Effector memory CD4-positive, alpha-beta T cell (primary cell): ENCODE measurements at regions not wholly inside any gene's neighbourhood (a gene's known extent, or its start where the extent isn't known, plus 50 kb on each side); places are given as distances from the start of the nearest gene placed in this dataset.

Experiments used
- DNase-seq, 3 donors: peaks; one replicate each; pipeline ENCODE4 v3.0.0-alpha.2; 2020
- H3K27ac ChIP-seq: 2 replicates; pipeline ENCODE4 v1.7.0; 2013; ENCODE audit warnings: mild to moderate bottlenecking, low read length, moderate library complexity; ENCODE audit not compliant: insufficient read depth, poor library complexity, severe bottlenecking
- H3K27me3 ChIP-seq: replicated peaks from 2 replicates; pipeline ENCODE4 v1.7.0; 2013; ENCODE audit warnings: mild to moderate bottlenecking, low read length; ENCODE audit not compliant: insufficient read depth, control insufficient read depth, poor library complexity, severe bottlenecking
- H3K36me3 ChIP-seq: 2 replicates; pipeline ENCODE4 v1.7.0; 2013; ENCODE audit warnings: mild to moderate bottlenecking, low read length, moderate library complexity; ENCODE audit not compliant: control insufficient read depth, insufficient read depth
- H3K4me1 ChIP-seq: 2 replicates; pipeline ENCODE4 v1.7.0; 2013; ENCODE audit warnings: low read length, mild to moderate bottlenecking; ENCODE audit not compliant: control insufficient read depth, insufficient read depth, poor library complexity, severe bottlenecking
- H3K4me3 ChIP-seq: 2 replicates; pipeline ENCODE4 v1.7.0; 2013; ENCODE audit warnings: low read length, low read depth, mild to moderate bottlenecking; ENCODE audit not compliant: insufficient read depth, poor library complexity, severe bottlenecking
- H3K9me3 ChIP-seq: 2 replicates; pipeline ENCODE4 v1.7.0; 2013; ENCODE audit warnings: mild to moderate bottlenecking, low read length, moderate library complexity; ENCODE audit not compliant: control insufficient read depth

DNA sequence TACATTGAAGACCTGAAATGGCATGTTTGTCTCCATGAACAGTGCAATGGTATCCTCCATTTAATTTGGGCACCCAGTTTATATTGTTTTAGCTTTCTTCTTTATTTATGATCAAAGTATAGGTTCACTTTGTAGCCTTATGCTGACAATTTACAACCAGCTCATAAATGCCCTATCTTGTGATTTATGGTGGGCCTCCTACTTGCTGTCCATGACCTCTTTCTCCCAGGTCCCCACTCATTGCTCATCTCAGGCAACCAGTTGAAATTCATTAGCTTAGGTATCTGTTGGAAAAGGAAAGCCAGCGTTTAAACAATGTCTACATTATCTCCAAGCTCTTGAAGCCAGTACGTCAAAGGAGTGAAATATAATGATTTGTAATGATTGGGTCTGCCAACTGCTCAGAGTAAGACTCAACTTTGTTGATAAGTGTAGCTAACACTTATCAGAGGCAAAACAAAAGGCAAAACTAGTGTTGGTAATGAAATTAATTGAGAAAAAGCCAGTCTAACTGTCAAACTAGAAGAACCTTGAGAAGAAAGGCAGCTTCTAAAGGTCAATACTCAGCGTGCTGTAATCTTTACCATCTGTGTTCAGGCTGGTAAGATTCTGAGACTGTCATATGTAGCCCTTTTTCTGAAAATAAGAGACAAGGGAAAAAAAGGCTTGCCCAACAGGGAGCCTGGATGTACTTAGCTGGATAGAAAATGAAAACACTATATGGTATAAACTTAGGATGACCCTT, 695.9 kb downstream of the EPHA4 start:
- no peaks in the 10 kb centered on the region for H3K9me3 ChIP-seq
- H3K4me1 ChIP-seq: no peaks in the 10 kb centered on the region
- H3K36me3 ChIP-seq: no peaks in the 10 kb centered on the region
- no peaks in the 10 kb centered on the region for H3K27me3 ChIP-seq
- H3K27ac ChIP-seq: no peak overlapping the region
- DNase-seq: no peak
- H3K4me3 ChIP-seq: no peak overlapping the region

DNA sequence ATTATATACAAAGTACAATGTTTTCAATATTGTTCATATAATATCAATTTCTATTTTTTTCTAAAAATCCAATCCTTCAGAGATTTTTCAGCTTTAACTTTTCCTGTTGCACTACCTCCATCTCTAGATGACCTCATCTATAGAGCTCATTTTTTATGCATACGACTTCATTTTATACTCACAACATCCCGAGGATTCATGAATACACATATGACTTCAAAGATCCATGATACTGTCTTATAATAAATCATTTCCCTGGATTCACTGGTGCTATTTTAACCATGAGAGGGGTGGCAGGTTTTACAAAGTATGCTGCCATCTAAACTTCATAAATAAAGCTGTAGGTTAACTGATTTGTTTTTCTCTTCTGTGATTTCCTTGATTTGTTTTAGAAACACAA, 694.6 kb downstream of the EPHA4 start:
- Histone ChIP-seq H3K27ac (no peak overlapping the region), H3K36me3 (no peaks in the 10 kb centered on the region), H3K4me3 (no peak overlapping the region), H3K9me3 (no peaks in the 10 kb centered on the region), H3K4me1 (no peaks in the 10 kb centered on the region), H3K27me3 (no peaks in the 10 kb centered on the region)
- no peak for DNase-seq

DNA sequence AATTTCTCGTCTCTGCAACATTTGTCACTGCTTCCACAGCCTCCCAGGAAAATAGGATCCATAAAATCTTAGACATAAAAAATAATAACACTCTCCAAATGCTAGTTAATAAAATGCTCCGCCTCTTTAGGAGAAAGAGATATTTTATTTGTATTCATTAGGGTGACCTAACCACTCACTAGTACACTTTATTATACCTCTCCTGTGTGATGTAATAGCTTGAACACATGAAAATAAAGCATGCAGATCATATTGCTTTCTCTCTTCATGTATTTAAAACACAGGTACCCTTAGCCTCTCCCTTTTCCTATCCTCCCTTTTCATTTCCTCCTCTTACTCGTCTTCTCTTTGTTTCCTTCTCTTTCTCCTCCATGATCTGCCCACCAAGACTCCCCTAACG, 694.2 kb downstream of the EPHA4 start:
- no peak overlapping the region for H3K4me3 ChIP-seq
- no peak overlapping the region for H3K27ac ChIP-seq
- H3K4me1 ChIP-seq: no peaks in the 10 kb centered on the region
- H3K27me3 ChIP-seq: no peaks in the 10 kb centered on the region
- DNase-seq: no peak
- no peaks in the 10 kb centered on the region for H3K36me3 ChIP-seq
- no peaks in the 10 kb centered on the region for H3K9me3 ChIP-seq

DNA sequence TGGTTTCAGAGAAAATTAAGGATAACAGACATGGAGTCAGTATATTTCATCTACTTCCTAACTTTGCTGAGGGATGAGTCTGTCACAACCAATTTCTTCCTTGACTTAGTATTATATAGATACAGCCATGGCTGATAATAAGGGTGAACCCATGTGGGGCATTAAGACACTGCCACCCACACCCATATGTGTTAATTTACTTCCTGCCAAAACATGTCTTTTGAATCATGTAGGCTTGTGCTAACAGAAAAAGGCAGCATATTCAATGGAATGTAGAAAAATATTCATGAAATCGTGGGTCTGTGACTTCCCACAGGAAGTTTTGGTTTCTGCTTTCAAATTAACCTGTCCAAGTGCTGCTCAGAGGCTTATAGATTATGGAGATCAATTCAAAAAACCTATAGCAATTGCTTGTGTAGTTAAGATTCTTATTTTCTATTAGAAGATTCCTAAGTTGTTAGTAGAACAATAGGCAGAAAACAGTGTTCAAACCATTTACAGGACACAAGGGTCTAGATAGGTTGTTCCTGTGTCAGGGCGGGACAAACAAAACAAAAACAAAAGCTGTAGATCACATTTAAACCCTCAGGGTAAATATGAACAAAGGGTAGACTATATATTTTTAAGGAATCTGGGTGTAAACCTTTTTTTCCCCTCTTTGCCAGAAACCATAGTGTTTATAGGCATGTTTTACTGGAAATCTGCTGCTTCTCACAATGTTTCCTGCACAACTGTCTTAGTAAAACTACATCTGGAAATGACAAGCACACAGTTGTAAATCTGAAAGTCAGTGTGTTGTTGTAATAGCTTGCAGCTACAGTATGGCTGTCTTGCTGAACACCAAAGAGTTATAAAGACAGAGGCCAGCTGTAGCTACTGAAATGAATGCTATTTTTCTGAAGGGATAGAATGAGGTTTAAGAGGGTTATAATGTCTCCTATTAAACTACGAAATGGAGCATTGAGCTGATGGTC, 691.2 kb downstream of the EPHA4 start:
- no peaks in the 10 kb centered on the region for H3K36me3 ChIP-seq
- H3K27me3 ChIP-seq: no peaks in the 10 kb centered on the region
- H3K9me3 ChIP-seq: no peaks in the 10 kb centered on the region
- no peak overlapping the region for H3K4me3 ChIP-seq
- no peak overlapping the region for H3K27ac ChIP-seq
- no peak for DNase-seq
- no peaks in the 10 kb centered on the region for H3K4me1 ChIP-seq

DNA sequence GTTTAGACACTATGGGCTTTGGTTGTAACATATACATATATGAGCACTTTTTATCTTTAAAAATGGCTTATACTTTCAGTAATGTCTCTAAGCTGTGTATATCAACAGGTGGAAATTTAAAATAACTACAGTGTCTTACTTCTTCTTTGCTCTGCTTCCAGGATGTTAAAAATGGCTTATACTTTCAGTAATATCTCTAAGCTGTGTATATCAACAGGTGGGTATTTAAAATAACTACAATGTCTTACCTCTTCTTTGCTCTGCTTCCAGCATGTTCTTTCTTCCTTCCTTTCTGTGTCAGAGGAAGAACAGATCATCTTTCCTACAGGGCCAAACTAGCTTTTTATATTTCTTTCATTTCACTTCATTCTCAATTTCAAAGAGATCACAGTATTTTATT, 689.6 kb downstream of the EPHA4 start:
- no peaks in the 10 kb centered on the region for H3K4me1 ChIP-seq
- H3K36me3 ChIP-seq: no peaks in the 10 kb centered on the region
- no peak overlapping the region for H3K4me3 ChIP-seq

DNA sequence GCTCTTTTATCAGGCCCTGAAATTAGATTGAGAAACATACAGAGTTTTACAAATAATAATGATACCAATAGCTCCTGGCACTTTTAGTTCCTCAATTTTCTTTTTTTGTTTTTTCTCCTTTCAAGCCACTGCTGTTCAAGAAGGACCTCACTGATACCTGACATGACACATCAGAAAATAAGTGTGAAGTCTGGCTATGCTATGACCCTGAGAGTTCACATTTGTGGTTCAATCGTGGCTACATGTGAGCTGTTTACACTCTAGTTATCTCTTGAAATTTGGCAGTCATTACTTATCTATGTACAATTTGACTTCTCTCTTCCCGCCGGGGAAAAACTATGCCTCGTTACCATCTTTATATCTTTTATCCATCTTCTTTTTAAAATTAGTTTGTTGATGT, 686.5 kb downstream of the EPHA4 start:
- H3K4me1 ChIP-seq: no peaks in the 10 kb centered on the region
- H3K9me3 ChIP-seq: no peaks in the 10 kb centered on the region
- no peaks in the 10 kb centered on the region for H3K27me3 ChIP-seq
- no peaks in the 10 kb centered on the region for H3K36me3 ChIP-seq
- no peak overlapping the region for H3K4me3 ChIP-seq
- H3K27ac ChIP-seq: no peak overlapping the region
- no peak for DNase-seq

More for the DNA sequence above, 689.6 kb downstream of the EPHA4 start:
- H3K27ac ChIP-seq: no peak overlapping the region
- H3K27me3 ChIP-seq: no peaks in the 10 kb centered on the region
- H3K9me3 ChIP-seq: no peaks in the 10 kb centered on the region
- no peak for DNase-seq

DNA sequence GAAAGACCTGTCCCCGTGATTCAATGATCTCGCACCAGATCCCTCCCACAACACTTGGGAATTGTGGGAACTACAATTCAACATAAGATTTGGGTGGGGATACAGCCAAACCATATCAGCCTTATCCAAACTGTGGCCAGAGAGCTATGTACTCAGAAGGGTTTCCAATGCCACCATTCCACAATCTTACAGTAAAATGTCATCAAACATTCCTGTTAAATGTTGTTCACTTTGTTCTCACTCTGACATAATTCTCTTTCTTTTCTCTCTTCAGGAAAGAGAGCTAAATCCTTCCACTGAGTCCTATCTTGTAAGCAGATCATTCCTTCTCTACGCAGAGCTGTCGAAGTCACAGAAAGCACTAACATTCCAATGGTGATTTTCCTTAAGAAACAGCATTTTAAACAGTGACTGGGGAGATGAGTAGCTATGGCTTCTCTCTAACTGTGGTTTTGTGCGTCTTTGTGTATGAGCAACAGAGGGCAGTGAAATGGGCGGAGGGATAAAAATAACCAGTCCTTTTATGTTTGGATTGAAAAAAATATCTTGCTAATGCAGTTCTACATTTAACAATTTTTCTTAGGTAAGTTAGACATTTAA, 684.7 kb downstream of the EPHA4 start:
- Histone ChIP-seq H3K4me1 (no peaks in the 10 kb centered on the region), H3K4me3 (no peak overlapping the region), H3K9me3 (no peaks in the 10 kb centered on the region), H3K27me3 (no peaks in the 10 kb centered on the region), H3K36me3 (no peaks in the 10 kb centered on the region), H3K27ac (no peak overlapping the region)
- no peak for DNase-seq

DNA sequence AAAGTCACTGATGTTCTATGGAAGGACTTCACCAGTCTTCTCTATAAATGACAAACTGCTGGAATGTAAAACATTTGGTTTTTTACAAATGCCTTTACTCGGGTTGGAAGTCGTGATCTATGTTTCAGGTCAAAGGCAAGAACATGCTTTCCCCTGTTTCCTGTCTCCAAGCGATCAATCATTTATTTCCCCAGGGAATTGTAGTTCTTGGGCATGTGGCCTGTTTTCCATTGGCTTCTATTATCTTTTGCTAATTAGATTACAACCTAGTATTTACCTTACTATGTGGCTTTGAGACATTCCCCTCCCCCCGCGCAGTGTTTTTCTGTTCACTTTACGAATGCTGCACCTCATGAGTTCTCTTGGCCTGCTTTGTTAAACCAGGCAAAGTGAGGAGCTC, 684.2 kb downstream of the EPHA4 start:
- no peak for DNase-seq
- no peaks in the 10 kb centered on the region for H3K9me3 ChIP-seq
- no peak overlapping the region for H3K27ac ChIP-seq

DNA sequence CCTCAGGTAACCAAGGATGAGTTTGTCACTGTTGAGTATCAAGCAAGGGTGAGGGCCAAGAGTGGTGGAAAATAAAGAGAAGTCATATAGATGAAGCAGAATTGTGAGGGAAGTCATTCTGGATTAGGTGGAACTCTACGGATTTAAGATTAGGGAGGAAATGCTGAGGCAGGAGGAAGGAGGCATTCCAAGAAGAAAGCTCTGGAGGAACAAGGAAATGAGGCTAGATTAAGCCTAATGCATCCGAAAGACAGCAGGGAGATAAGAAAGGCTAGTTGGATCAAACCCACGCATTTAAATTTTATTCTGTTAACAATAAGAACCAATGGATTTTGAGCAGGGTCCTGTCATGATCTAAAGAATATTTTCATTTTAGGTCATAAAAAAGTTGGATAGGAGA, 681.2 kb downstream of the EPHA4 start:
- Histone ChIP-seq H3K27ac (no peak overlapping the region), H3K4me3 (no peak overlapping the region), H3K27me3 (no peaks in the 10 kb centered on the region), H3K9me3 (no peaks in the 10 kb centered on the region), H3K36me3 (no peaks in the 10 kb centered on the region), H3K4me1 (no peaks in the 10 kb centered on the region)
- DNase-seq: no peak

More for the DNA sequence above, 684.2 kb downstream of the EPHA4 start:
- H3K27me3 ChIP-seq: no peaks in the 10 kb centered on the region
- H3K4me1 ChIP-seq: no peaks in the 10 kb centered on the region
- no peaks in the 10 kb centered on the region for H3K36me3 ChIP-seq
- no peak overlapping the region for H3K4me3 ChIP-seq

DNA sequence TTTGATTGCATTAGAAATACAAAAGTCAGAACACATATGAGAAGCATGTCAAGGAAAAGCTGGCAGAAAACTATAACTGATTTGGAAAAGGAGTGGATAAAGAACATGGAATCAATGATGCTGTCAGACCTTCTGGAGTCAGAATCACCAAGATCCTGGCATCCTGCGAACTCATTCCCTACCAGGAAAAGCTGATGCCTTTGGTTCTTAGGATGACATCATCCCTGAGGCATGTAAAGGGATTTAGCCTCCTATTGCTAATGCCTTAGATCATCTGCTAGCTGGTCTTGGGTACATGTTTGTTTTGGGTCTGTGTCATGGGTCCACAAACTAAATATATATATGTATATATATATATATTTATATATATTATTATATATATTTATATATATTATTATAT, 680.7 kb downstream of the EPHA4 start:
- Histone ChIP-seq H3K36me3 (no peaks in the 10 kb centered on the region), H3K4me1 (no peaks in the 10 kb centered on the region), H3K9me3 (no peaks in the 10 kb centered on the region), H3K27me3 (no peaks in the 10 kb centered on the region), H3K27ac (no peak overlapping the region), H3K4me3 (no peak overlapping the region)
- no peak for DNase-seq
